WTC11 (cell line): ENCODE measurements at regions not wholly inside any gene's neighbourhood (a gene's known extent, or its start where the extent isn't known, plus 50 kb on each side); places are given as distances from the start of the nearest gene placed in this dataset.

Experiments used
- ATAC-seq: fragments of 200-7000 bp; cut with Tn5 transposase; 2 replicates; pipeline ENCODE4 v1.10.0; 2021; ENCODE audit warnings: mild to moderate bottlenecking, moderate library complexity
- CTCF ChIA-PET: fragments of 300-600 bp; sonication (Branson Sonifier 250); formaldehyde crosslinking; loops from one replicate; lab custom pipeline; 2021; ENCODE audit warnings: antibody characterized with exemption; lab: Charles Lee
- POLR2A ChIA-PET: fragments of 350-600 bp; sonication (Branson Sonifier 250); formaldehyde crosslinking; loops from one replicate; lab custom pipeline; 2021; ENCODE audit warnings: antibody characterized with exemption; lab: Charles Lee
- DNase-seq: peaks from one replicate; pipeline ENCODE4 v3.0.0; 2021; ENCODE audit warnings: low spot score
- H3K27ac Mint-ChIP-seq: 2 replicates; pipeline ENCODE4 v1.8.0; 2021; ENCODE audit warnings: mixed read lengths
- H3K27me3 Mint-ChIP-seq: 2 replicates; pipeline ENCODE4 v1.8.0; 2021; ENCODE audit warnings: low read depth, mild to moderate bottlenecking, moderate library complexity, mixed read lengths
- H3K36me3 Mint-ChIP-seq: 2 replicates; pipeline ENCODE4 v1.8.0; 2021; ENCODE audit warnings: mixed read lengths
- H3K4me1 Mint-ChIP-seq: 2 replicates; pipeline ENCODE4 v1.8.0; 2022; ENCODE audit warnings: mixed read lengths
- H3K4me3 Mint-ChIP-seq: 2 replicates; pipeline ENCODE4 v1.8.0; 2021; ENCODE audit warnings: mild to moderate bottlenecking, moderate library complexity, mixed read lengths
- H3K9me3 Mint-ChIP-seq: 2 replicates; pipeline ENCODE4 v1.8.0; 2021; ENCODE audit warnings: mixed read lengths
- AR ChIP-seq: fragments of 250-450 bp; sonication (Bioruptor Pico); IDR thresholded peaks from 2 replicates; pipeline ENCODE4 v1.9.0; 2021; ENCODE audit warnings: mild to moderate bottlenecking
- ARID4B ChIP-seq: sonication (generic); formaldehyde crosslinking; IDR thresholded peaks from 2 replicates; pipeline ENCODE4 v1.8.0; 2023; ENCODE audit warnings: missing genetic modification reagents, mild to moderate bottlenecking, borderline replicate concordance
- CREB1 ChIP-seq: sonication (generic); formaldehyde crosslinking; IDR thresholded peaks from 2 replicates; pipeline ENCODE4 v1.8.0; 2023; ENCODE audit warnings: mild to moderate bottlenecking, missing genetic modification reagents
- CREM ChIP-seq: sonication (generic); formaldehyde crosslinking; IDR thresholded peaks from 2 replicates; pipeline ENCODE4 v1.8.1; 2022; ENCODE audit warnings: mild to moderate bottlenecking, missing genetic modification reagents, moderate library complexity
- E2F4 ChIP-seq: sonication (generic); formaldehyde crosslinking; IDR thresholded peaks from 2 replicates; pipeline ENCODE4 v1.8.1; 2022; ENCODE audit warnings: low read depth, mild to moderate bottlenecking, moderate library complexity, missing genetic modification reagents, borderline replicate concordance
- E2F5 ChIP-seq: sonication (generic); formaldehyde crosslinking; IDR thresholded peaks from 2 replicates; pipeline ENCODE4 v1.8.1; 2022; ENCODE audit warnings: mild to moderate bottlenecking, moderate library complexity, missing genetic modification reagents
- ESRRA ChIP-seq: sonication (generic); formaldehyde crosslinking; IDR thresholded peaks from 2 replicates; pipeline ENCODE4 v1.8.1; 2022; ENCODE audit warnings: mild to moderate bottlenecking, missing genetic modification reagents, borderline replicate concordance
- JUN ChIP-seq: sonication (generic); formaldehyde crosslinking; IDR thresholded peaks from 2 replicates; pipeline ENCODE4 v1.8.0; 2023; ENCODE audit warnings: mild to moderate bottlenecking, missing genetic modification reagents
- MLX ChIP-seq: sonication (generic); formaldehyde crosslinking; IDR thresholded peaks from 2 replicates; pipeline ENCODE4 v1.8.1; 2023; ENCODE audit warnings: mild to moderate bottlenecking, missing genetic modification reagents, moderate library complexity
- NR3C1 ChIP-seq: sonication (generic); formaldehyde crosslinking; conservative IDR thresholded peaks from 2 replicates; pipeline ENCODE4 v1.8.1; 2023; ENCODE audit warnings: low read depth, mild to moderate bottlenecking, missing genetic modification reagents
- PRDM15 ChIP-seq: sonication (generic); formaldehyde crosslinking; IDR thresholded peaks from 2 replicates; pipeline ENCODE4 v1.8.0; 2022; ENCODE audit warnings: missing genetic modification reagents
- SOX15 ChIP-seq: fragments of 250-450 bp; sonication (Bioruptor Pico); IDR thresholded peaks from 2 replicates; pipeline ENCODE4 v1.9.0; 2021; ENCODE audit warnings: mild to moderate bottlenecking
- TEAD1 ChIP-seq: sonication (generic); formaldehyde crosslinking; IDR thresholded peaks from 2 replicates; pipeline ENCODE4 v1.8.0; 2022; ENCODE audit warnings: mild to moderate bottlenecking, missing genetic modification reagents
- ZMAT4 ChIP-seq: fragments of 250-450 bp; sonication (Bioruptor Pico); IDR thresholded peaks from 2 replicates; pipeline ENCODE4 v1.9.0; 2021; ENCODE audit warnings: mild to moderate bottlenecking
- ZNF121 ChIP-seq: sonication (generic); formaldehyde crosslinking; IDR thresholded peaks from 2 replicates; pipeline ENCODE4 v1.8.0; 2023; ENCODE audit warnings: missing genetic modification reagents
- ZNF138 ChIP-seq: sonication (generic); formaldehyde crosslinking; conservative IDR thresholded peaks from 2 replicates; pipeline ENCODE4 v1.8.1; 2022; ENCODE audit warnings: mild to moderate bottlenecking, moderate library complexity, missing genetic modification reagents
- ZNF263 ChIP-seq: sonication (generic); formaldehyde crosslinking; IDR thresholded peaks from 2 replicates; pipeline ENCODE4 v1.8.1; 2022; ENCODE audit warnings: low read depth, mild to moderate bottlenecking, moderate library complexity, missing genetic modification reagents
- ZNF416 ChIP-seq: fragments of 250-450 bp; sonication (Bioruptor Pico); IDR thresholded peaks from 2 replicates; pipeline ENCODE4 v1.9.0; 2021; ENCODE audit warnings: mild to moderate bottlenecking, inconsistent platforms

GRCh38 chr16:13768471-13768870 is 151.5 kb upstream of the ERCC4 start (continued):
- no peak for TF ChIP-seq ARID4B (CRISPR knock-in tag)
- no peak for TF ChIP-seq ZNF121 (CRISPR knock-in tag)
- TF ChIP-seq, all 79 proteins: peak for 0

GRCh38 chr16:13770436-13770835 is 149.5 kb upstream of the ERCC4 start:
- H3K36me3 Mint-ChIP-seq: peaks cover 5% of the 10 kb centered on the region
- peaks cover 16% of the 10 kb centered on the region for H3K9me3 Mint-ChIP-seq
- ChIA-PET POLR2A (no interaction called here), CTCF (no interaction called here)
- peaks cover 4% of the 10 kb centered on the region; the same call in 1 of the 2 replicates for H3K4me1 Mint-ChIP-seq
- H3K27me3 Mint-ChIP-seq: peaks cover 7% of the 10 kb centered on the region; the same call in 1 of the 2 replicates
- no peak for ATAC-seq
- DNase-seq: no peak
- H3K27ac Mint-ChIP-seq: no peak overlapping the region
- no peak overlapping the region for H3K4me3 Mint-ChIP-seq
- TF ChIP-seq ESRRA (CRISPR knock-in tag) (no peak), ZNF138 (CRISPR knock-in tag) (no peak), AR (no peak), SOX15 (CRISPR knock-in tag) (no peak), TEAD1 (no peak), PRDM15 (CRISPR knock-in tag) (no peak), NR3C1 (CRISPR knock-in tag) (no peak), MLX (CRISPR knock-in tag) (no peak), E2F4 (CRISPR knock-in tag) (no peak), CREM (CRISPR knock-in tag) (no peak), ZNF416 (CRISPR knock-in tag) (no peak), ZMAT4 (CRISPR knock-in tag) (no peak), ZNF263 (no peak), CREB1 (CRISPR knock-in tag) (no peak), JUN (no peak), E2F5 (CRISPR knock-in tag) (no peak)
